NCI-H1092 (cell line): ENCODE measurements at regions not wholly inside any gene's neighbourhood (a gene's known extent, or its start where the extent isn't known, plus 50 kb on each side); places are given as distances from the start of the nearest gene placed in this dataset.
"Not testable (repeated sequence)": the region's sequence is repeated elsewhere in the genome, so short reads cannot be mapped to it uniquely, and the experiment has no call there.

Experiments
- DNase-seq: peaks from one replicate; lab custom pipeline; 2025; lab: John Stamatoyannopoulos, UW

DNA sequence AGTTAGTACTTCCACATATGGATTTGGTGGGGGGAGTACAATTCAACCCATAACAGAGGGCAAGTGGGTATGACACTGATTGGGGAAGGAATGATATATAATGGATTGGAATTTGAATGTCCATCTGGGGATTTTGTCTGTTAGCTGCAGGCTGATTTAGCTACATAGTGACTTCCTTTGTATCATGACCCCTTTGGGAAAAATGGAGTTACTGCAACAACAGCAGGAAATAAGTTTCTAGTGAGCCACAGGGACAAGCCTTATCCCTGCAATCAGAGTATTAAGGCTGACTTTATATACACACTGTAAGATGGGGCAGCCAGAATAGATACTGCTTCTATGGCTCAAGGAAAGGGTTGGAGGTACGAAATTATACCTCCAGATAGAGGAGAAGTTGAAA is 404.4 kb upstream of the MEIS1 start:
- no peak for DNase-seq

DNA sequence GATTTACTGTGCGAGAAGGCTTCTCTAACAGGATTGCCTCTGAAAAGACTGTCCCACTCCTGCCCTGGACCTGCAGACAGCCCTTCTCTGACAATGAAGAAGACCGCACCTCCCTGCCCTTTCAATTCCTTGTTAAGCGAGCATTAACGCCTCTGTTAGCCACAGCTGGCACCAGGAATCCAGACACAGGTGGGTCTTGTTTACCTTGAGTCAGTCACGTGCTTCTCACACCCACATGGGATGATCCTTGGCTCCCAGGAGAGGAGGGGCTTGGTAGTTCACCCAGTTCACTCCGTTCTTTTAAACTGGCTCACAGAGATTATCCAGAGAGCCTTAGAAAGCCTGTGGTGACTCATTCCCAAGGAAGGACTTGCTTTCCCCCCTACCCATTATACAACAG is 410.5 kb upstream of the MEIS1 start:
- no peak for DNase-seq

DNA sequence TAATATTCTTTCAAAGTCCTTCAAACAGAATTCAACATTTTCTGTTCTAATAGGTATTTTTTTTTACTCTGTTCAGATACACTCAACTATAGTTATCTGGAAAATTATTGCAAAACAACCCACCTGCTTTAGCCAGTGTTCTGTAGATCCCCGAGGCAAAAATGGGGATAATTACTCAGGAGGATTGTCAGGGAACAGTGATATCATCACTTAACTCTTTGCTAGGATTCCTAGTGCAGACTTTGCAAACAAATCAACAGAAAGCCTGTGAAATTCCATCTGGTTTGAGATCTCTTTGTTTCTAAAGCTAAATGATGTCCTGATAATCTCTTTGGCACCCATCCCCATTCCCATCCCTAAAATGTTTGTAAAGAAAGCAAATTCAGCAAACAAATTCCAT is 413.6 kb upstream of the MEIS1 start:
- no peak for DNase-seq

DNA sequence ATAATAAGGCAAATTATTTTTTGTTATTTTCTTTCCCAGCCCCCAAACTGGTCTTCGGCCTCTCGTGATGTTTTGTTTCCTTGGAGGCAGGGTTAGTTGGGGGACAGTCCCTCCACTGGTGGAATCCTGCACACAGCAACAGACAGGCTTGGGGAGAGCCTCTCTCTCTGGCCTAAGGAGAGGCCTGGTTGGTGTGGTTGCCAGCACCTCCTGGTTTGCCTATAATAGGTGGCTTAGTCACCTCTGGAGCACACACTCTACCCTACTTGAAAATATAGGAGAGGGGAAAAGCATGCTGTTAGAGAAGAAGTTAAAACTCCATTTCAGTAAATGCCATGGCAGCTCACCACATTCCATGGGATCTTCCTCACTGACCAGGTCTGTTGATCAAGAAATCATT is 417.2 kb upstream of the MEIS1 start:
- no peak for DNase-seq

DNA sequence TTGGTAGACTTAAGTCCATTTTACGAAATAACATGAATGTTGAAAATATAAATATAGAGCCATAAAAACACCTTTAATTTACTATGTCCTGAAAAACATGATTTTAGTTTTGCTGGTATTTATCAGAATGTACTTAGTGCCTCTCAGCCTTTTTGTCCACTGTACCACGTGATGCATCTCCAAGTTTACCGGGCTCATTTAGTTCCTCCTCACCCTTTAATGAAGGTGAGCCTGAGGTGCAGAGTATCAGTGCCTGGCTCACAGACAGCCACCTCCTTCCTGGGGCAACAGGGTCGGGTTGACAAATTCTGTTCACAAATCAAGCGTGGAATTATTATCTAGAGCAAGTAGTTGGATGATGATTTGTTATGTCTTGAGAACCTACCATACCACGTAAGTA is 420.5 kb upstream of the MEIS1 start:
- no peak for DNase-seq

DNA sequence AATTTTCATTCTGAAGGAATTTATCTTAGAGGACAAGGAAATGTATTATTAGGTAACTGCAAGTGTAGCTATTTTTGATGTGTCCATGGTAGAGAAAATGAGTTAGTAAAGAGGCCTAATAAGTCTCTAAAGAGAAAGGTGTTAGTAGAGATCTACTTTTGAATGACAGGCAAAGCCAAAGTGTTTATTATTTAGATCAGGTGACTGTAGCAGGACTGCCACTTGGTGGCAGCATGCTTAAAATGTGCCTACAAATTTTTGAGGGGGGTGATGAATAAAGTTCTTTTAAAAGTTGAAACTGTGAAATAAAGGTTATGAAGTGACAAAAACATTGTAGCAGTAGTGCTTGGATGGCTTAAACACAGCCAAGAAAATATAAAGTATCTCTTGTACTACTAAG is 421.5 kb upstream of the MEIS1 start:
- DNase-seq, result no peak

DNA sequence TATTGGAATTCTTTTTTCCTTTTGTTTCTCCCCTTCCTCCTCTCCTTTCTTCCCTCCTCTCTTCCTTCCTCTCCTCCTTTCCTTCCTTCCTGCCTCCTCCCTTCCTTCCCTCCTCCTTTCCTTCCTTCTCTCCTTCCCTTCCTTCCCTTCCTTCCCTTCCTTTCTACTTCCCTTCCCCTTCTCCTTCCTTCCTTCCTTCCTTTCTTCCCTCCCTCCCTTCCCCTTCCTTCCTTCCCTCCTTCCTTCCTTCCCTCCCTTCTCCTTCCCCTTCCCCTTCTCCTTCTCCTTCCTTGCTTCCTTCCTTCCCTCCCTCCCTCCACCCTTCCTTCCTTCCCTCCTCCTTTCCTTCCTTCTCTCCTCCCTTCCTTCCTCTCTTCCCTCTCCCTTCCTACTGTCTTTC is 431.0 kb upstream of the MEIS1 start:
- no peak for DNase-seq

DNA sequence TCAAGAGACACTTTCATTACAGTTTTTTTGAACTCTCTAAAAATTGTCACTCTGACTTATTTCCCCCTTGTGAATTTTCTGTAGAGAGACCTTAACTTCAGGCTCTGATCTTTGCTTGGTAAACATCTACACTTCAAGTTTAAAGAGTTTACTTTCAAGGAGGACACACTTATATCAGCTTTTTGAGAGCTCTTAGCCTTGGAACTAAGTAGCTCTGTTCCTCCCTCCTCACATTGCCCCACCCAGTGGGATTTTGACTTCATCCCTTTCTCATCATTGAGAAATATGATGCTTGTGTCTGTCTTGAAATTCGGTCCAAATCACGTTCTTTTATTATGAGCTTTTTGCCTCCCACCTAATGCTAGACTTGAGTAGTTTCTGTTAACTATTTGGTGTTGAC is 433.4 kb upstream of the MEIS1 start:
- no peak for DNase-seq

DNA sequence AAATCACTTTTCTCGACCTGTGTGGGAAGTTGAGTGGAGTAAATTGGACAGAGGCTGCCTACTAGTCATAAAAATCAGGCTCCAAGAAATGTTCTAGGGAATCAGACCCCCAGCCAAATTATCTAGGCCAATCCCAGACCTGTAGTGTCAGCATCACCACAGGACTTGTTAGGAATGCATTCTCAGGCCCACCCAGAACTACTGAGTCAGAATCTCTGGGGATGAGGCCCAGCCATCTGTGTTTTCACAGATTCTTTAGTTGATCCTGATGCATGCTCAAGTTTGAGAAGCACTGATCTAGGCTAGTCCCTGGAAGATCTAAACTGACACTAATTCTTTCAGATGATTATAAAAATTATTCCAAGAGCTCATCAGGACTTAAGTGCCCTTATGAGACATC is 434.0 kb upstream of the MEIS1 start:
- no peak for DNase-seq

DNA sequence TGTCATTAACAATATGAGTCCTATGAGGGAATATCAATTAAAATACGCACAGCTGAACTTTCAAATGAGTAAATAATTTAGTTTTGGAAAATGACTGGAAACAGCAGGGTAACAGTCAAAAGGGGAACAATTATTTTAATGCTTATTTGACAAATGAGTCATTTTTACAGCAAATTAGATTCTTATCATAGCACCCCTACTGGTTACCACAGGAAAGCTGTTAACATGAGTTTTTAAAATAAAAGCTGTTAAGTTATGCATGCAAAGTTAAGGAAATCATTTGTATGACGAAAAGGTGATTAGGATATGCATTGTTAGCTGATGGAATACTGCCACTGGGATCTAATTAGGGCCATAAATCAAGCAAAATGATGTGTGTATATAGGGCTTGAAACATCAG is 435.1 kb upstream of the MEIS1 start:
- no peak for DNase-seq

DNA sequence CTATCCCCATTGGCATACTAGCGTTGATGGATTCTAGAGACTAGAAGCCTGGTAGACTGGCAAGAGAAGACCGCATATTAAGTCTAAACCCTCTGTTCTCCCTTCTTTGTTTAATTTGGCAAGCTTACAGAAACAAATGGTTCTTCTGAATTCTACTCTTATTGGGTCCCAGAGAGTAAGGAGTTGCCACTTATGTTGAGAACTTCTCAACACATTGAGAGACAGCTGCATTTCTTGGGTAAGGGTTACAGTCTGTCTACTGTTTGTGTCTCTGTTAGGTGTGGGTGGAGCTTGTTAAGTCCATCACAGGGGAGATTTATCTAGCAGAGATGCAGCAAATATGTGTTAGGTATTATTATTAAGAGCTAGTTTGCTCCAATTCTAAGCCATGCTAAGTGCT is 435.8 kb upstream of the MEIS1 start:
- no peak for DNase-seq

DNA sequence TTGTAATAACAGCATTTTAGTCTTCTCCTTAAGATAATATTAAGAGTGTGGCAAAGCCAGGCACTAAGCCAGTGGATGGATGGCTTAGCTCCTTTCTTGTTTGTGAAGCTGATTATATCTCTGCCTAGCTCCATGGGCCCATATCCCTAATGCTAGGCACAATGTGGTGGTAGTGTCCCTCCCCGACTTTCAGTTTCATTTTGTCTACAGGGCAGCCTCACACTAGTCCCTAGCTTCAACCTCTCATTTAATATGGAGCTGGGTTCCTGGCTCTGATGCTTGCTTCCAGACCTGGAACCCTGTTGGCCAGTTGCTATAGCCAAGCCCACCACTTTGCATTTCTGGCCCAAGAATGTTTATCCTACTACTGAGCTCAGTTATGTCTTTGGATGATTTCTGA is 437.0 kb upstream of the MEIS1 start:
- DNase-seq, result no peak

DNA sequence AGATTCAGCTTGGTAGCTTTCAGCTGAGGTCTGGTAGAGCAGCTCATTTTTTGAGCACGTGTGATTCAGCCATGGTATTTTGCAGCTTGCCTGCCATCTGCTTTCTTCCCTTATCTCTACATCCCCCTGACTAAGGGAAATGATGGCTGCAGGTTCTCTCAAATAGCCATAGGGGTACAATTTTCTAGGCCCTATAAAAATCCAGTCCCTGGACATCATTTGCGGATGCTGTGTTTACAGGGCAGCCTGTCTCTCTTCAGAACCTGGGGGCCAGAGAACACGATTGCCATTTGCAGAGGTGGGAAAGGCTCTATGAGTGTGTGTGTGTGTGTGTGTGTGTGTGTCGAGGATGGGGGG is 442.7 kb upstream of the MEIS1 start:
- no peak for DNase-seq

DNA sequence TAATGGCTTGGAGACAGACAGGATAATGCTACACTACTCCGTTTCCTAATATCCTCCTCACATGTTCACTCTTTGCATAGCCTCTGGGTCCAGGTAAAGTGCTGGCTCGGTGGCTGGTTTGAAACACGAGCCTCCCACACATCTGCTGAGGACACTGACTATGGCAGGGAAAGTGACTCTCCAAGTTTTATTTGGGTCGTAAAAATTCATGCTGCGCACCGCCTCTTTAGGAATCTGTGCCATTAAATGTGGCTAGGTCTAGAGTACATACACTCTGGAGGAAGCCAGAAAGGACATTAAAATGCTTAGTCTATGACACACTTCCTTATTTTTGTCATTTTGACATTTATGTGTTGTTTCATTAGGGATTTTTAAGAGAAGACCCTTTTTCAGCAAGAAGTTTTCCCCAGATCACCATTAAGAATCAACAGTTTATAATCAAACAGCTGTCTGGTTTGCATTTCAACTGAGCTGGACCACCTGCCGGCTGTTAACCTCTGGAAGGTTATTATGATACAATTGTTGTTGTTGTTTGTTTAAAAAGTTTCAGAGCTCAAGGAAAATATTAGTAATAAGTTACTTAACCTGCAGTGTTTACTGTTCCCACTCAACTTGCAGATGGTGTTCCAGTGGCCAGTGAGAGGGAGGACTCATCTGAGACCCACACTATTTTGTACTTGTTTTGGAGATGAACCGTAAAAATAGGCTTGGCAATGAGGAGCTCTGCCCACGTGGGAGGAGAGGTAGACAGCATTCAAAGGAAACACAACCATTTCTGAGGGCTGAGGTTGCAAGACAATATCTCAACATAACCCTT is 443.3 kb upstream of the MEIS1 start:
- DNase-seq, result no peak

DNA sequence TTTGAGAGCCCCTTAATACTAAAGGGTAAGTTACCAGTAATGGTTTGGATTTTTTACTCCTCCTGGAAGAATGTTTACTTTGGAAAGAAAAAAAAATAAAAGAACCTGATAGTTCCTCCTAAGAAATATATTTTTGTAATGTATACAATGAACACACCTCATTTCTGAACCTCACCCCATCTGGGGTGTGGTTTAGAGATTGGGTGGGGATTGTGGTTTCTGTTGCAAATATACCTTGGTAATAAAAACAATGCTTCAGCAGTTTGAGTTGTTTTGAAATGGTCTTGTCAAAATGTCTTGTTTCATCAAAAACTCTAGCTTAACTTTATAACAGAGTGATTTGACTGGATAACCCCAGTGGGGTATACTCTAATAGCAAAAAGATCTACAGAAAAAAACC is 448.9 kb upstream of the MEIS1 start:
- DNase-seq, result no peak

DNA sequence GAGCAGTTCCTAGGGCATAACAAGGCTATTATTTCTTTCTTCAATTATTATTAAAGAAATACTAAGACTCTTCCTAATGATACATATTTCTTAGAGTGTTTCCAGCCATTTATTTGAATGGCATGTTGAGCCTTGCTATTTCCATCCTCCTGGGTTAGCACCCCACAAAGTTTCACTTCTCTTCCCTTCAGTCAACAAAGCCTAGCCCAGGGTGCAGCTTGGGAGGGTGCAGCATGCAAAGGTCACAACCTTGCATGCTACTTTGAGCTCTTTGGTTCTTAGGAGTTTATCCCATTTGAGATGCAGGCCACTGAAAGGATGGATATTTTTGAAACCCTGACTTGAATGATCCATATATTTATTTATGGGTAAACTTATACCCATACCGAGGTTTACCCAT is 454.4 kb upstream of the MEIS1 start:
- DNase-seq, result no peak

DNA sequence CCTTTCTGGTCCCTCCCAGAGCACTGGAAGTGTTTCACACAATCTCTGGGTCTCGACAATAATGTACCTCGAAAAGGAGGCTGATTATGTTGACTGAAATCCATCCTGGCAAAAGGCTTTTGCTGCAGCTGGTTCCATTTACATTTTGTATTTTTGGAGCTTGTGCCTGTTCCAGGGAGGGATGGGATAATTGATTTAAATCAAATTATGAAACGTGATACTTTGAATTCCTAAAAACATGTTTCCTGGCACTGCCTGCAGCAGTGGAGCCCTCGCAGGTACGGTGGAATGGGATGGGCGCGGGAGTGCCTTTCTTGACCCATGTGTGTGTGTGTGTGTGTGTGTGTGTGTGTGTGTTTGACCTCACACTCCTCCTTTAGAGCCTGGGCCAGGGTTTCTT is 455.5 kb upstream of the MEIS1 start:
- DNase-seq, result no peak

DNA sequence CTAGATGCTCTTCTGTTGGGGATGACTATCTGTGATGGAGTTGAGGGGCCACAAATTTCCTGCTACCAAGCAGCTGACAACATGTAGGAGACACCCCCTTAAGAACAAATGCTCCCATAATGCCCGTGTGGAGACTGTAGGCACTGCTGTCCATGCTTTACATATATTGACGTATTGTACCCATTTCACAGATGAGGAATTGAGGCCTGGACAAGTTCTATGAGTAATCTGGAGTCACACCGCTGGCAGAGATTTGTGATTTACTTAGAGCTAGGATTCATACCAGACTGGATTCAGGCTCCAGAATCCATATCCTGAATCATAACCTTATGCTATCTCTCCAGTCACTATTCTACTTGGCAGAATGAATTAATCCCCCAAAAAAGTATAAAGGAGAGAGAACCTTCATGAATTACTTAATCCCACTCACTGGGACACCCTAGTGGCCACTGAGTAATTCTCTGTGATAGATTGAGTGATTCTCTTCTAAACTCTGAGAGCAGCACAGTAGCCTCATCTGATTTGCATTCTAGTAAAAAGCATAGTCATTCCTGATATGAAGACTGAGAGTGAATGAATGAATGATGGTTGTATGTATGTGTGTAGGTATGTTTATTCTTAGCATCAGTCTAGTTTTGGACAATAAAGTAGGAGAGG is 460.7 kb upstream of the MEIS1 start:
- no peak for DNase-seq

DNA sequence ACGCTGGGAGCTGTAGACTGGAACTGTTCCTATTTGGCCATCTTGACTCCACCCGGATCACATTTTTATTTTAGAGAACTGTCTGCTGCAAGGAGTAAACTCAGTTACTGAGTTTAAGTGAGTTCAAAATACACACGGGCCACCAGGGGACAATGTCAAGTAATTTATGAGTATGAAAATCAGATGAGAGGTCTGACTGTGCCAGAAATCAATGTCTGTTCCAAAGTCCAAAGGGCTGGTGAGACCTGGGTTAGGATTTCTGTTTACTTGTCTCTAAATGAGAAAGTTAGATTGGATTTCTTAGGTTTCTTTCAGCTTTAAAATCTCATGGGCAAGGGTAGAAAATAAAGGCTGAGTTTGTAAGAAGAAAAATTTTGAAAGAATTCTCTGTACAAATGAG is 465.8 kb upstream of the MEIS1 start:
- no peak for DNase-seq

DNA sequence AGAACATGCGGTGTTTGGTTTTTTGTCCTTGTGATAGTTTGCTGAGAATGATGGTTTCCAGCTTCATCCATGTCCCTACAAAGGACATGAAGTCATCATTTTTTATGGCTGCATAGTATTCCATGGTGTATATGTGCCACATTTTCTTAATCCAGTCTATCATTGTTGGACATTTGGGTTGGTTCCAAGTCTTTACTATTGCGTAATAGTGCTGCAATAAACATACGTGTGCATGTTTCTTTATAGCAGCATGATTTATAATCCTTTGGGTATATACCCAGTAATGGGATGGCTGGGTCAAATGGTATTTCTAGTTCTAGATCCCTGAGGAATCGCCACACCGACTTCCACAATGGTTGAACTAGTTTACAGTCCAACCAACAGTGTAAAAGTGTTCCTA is 471.6 kb upstream of the MEIS1 start:
- not testable (repeated sequence) for DNase-seq

DNA sequence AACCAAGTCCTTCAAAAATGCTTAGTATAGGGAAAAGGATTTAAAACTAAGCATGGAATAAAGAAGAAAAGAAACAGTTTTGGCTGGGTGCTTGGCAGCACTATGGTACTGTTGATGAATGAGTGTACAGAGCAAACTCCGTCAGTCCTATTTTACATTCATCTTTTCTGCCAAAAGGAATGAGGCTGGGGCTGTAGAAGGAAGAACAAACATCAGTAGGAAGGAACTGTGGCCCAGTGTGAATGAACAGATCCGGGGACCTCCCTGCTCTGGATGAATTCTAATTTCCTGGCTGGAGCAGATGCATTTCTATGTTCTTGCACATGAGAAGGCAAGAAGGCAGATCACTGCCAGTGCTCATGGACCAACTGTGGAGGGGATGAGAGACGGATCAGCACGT is 474.0 kb upstream of the MEIS1 start:
- DNase-seq, result no peak

DNA sequence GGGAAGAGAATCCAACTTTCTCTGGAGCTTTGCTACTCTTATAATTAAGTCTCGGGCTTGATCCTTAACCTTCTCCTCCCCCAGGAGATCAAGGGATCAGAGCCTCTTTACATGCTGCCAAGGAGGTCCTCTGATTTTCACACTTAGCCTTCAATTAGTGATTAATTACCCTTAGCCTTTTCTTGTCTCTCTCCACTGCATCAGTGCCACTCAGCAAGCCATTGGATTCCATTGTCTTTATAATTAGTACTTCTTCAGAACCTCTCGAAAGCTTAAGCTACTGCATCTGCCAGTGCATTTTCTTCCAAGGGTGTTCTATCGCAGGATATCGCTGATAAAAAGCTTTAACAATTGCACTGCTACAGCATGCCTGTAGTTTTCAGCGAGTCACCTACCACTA is 477.0 kb upstream of the MEIS1 start:
- no peak for DNase-seq

DNA sequence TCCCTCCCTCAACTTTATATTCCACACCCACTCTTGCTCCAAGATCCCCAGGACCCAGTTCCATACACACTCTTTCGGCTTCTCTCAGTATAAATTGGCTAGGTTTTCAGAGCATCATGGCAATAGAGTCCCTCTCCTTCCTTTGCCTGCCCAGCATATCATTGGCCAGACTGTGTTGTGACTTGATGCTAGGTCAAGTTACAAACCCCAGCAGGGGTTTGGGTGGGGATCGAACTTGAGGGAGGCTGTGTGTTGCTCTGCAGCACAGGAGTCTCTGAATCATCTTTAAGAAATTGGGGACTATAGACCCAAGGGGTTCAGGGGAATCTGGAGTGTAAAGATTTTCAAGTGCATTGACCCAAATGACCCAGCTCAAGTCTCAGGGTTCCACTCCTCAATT is 477.5 kb upstream of the MEIS1 start:
- no peak for DNase-seq

DNA sequence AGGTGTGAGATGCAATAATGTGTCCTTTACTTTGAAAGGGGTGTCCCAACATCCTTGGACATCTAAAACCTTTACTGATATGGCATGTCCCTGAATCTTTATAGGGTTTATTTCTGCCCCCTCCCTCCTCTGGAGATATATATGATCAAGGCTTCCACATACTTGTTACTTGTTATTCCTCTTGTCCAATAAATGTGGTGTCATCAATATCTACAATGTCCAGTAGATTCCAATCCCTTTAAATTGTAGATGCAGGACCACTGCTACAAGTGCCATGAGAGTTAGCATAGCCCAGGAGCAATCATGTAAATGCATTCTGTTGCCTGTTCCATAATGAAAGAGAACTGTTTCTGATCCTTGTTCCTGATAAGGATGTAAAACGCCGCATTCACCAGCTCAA is 479.7 kb upstream of the MEIS1 start:
- no peak for DNase-seq
